ENCODE measurements at regions not wholly inside any gene's neighbourhood (a gene's known extent, or its start where the extent isn't known, plus 50 kb on each side); places are given as distances from the start of the nearest gene placed in this dataset.

- TF ChIP-seq CTCF (optimal IDR thresholded peaks at IDR 0.05 in 1 of 3, IDR thresholded peaks at IDR 0.05 in 1 of 3, conservative IDR thresholded peaks at IDR 0.05 in 1 of 3; ENCODE audit: extremely low read depth in 1 of 3, insufficient read depth in 2 of 3, low read length in 3 of 3) (no peak), EZH2 (IDR thresholded peaks at IDR 0.05; ENCODE audit: low read length) (no peak)
Measured at GRCh38 chr12:124096109-124096508, 123.1 kb downstream of the ZNF664 start.

All from keratinocyte (primary cell).